GM19193 (cell line): ENCODE measurements at regions not wholly inside any gene's neighbourhood (a gene's known extent, or its start where the extent isn't known, plus 50 kb on each side); places are given as distances from the start of the nearest gene placed in this dataset.

Experiments
- POLR2A ChIP-seq: IDR thresholded peaks from 4 replicates; pipeline ENCODE4 v1.6.1; 2011; ENCODE audit not compliant: insufficient read depth, insufficient read length; ENCODE audit errors: extremely low read depth

- TF ChIP-seq POLR2A = no peak
These were observed 111.1 kb upstream of the DST start for GRCh38 chr6:56753811-56754210.

- no peak for TF ChIP-seq POLR2A
These were observed 109.8 kb upstream of the DST start for GRCh38 chr6:56752534-56752933.

GRCh38 chr6:56752009-56752408, 109.3 kb upstream of the DST start:
- TF ChIP-seq POLR2A = no peak

GRCh38 chr6:56751604-56752003, 108.9 kb upstream of the DST start:
- no peak for TF ChIP-seq POLR2A

- TF ChIP-seq POLR2A = no peak
These were observed 108.0 kb upstream of the DST start for GRCh38 chr6:56750686-56751085.

GRCh38 chr6:56749632-56750151, 107.0 kb upstream of the DST start:
- no peak for TF ChIP-seq POLR2A

- TF ChIP-seq POLR2A = no peak
These were observed 104.2 kb upstream of the DST start for GRCh38 chr6:56746767-56747504.

- no peak for TF ChIP-seq POLR2A
These were observed 103.3 kb upstream of the DST start for GRCh38 chr6:56745971-56746370.

GRCh38 chr6:56745081-56745480, 102.4 kb upstream of the DST start:
- TF ChIP-seq POLR2A = no peak

- no peak for TF ChIP-seq POLR2A
These were observed 101.8 kb upstream of the DST start for GRCh38 chr6:56744528-56744927.

GRCh38 chr6:56742122-56742791, 99.6 kb upstream of the DST start:
- no peak for TF ChIP-seq POLR2A

GRCh38 chr6:56741472-56741871, 98.8 kb upstream of the DST start:
- no peak for TF ChIP-seq POLR2A

- TF ChIP-seq POLR2A = no peak
These were observed 97.4 kb upstream of the DST start for GRCh38 chr6:56739836-56740815.

- no peak for TF ChIP-seq POLR2A
These were observed 94.1 kb upstream of the DST start for GRCh38 chr6:56736804-56737203.

GRCh38 chr6:56734335-56734734, 91.6 kb upstream of the DST start:
- no peak for TF ChIP-seq POLR2A

GRCh38 chr6:56733211-56733697, 90.6 kb upstream of the DST start:
- TF ChIP-seq POLR2A = no peak

- TF ChIP-seq POLR2A = no peak
These were observed 89.8 kb upstream of the DST start for GRCh38 chr6:56732517-56732916.
